Upper lobe of right lung (tissue), 1 donor: ENCODE measurements at regions not wholly inside any gene's neighbourhood (a gene's known extent, or its start where the extent isn't known, plus 50 kb on each side); places are given as distances from the start of the nearest gene placed in this dataset.

ENCODE experiments used
- ATAC-seq: fragments of 200-7000 bp; cut with Tn5 transposase; one replicate; pipeline ENCODE4 v1.9.1; 2020; ENCODE audit warnings: mild to moderate bottlenecking, moderate library complexity
- DNase-seq: peaks from one replicate; pipeline ENCODE4 v3.0.0-alpha.2; 2020
- H3K27ac ChIP-seq: fragments of 200-600 bp; one replicate; pipeline ENCODE4 v1.8.0; 2022
- H3K27me3 ChIP-seq: fragments of 200-600 bp; one replicate; pipeline ENCODE4 v1.8.0; 2022; ENCODE audit warnings: mild to moderate bottlenecking
- H3K36me3 ChIP-seq: fragments of 200-600 bp; one replicate; pipeline ENCODE4 v1.8.0; 2022
- H3K4me1 ChIP-seq: fragments of 200-600 bp; one replicate; pipeline ENCODE4 v1.8.0; 2022
- H3K4me3 ChIP-seq: fragments of 200-600 bp; one replicate; pipeline ENCODE4 v1.8.0; 2022; ENCODE audit warnings: mild to moderate bottlenecking
- H3K9me3 ChIP-seq: fragments of 200-600 bp; one replicate; pipeline ENCODE4 v1.8.0; 2022
- CTCF ChIP-seq: fragments of 200-600 bp; IDR thresholded peaks from one replicate; pipeline ENCODE4 v1.8.0; 2022; ENCODE audit warnings: antibody characterized with exemption
- intact Hi-C: fragments of 100-400 bp; cut with DNase I; formaldehyde crosslinking; loops from one replicate; pipeline ENCODE4 v1.11.0; 2022
- donor health status: DM: no; HTN: yes; CAD: no; lungs with severe emphysema.

GRCh38 chr11:115769891-115770290, 265.7 kb upstream of the CADM1 start:
- no peak for ATAC-seq
- no peak for DNase-seq
- TF ChIP-seq CTCF, result no peak
- Histone ChIP-seq H3K4me3 (no peak overlapping the region), H3K4me1 (no peaks in the 10 kb centered on the region), H3K9me3 (no peaks in the 10 kb centered on the region), H3K27ac (no peak overlapping the region), H3K27me3 (no peaks in the 10 kb centered on the region), H3K36me3 (no peaks in the 10 kb centered on the region)
- intact Hi-C loops, result no loop called here

GRCh38 chr11:115767883-115768282, 263.7 kb upstream of the CADM1 start:
- no peak overlapping the region for H3K4me3 ChIP-seq
- ATAC-seq (no peak), DNase-seq (no peak)
- no peaks in the 10 kb centered on the region for H3K4me1 ChIP-seq
- H3K27ac ChIP-seq, result no peak overlapping the region
- H3K27me3 ChIP-seq, result no peaks in the 10 kb centered on the region
- intact Hi-C loops, result no loop called here
- H3K9me3 ChIP-seq, result no peaks in the 10 kb centered on the region
- TF ChIP-seq CTCF, result no peak
- H3K36me3 ChIP-seq, result no peaks in the 10 kb centered on the region

- H3K9me3 ChIP-seq, result no peaks in the 10 kb centered on the region
- H3K4me3 ChIP-seq, result no peak overlapping the region
- no peak overlapping the region for H3K27ac ChIP-seq
- H3K4me1 ChIP-seq, result no peaks in the 10 kb centered on the region
- intact Hi-C loops, result no loop called here
- no peaks in the 10 kb centered on the region for H3K36me3 ChIP-seq
- H3K27me3 ChIP-seq, result no peaks in the 10 kb centered on the region
- no peak for TF ChIP-seq CTCF
- DNase-seq, result no peak
- no peak for ATAC-seq
These were observed 263.0 kb upstream of the CADM1 start for GRCh38 chr11:115767047-115767802.

GRCh38 chr11:115766561-115766960, 262.3 kb upstream of the CADM1 start:
- H3K27ac ChIP-seq, result no peak overlapping the region
- H3K4me1 ChIP-seq, result no peaks in the 10 kb centered on the region
- no peak for TF ChIP-seq CTCF
- intact Hi-C loops, result no loop called here
- no peaks in the 10 kb centered on the region for H3K36me3 ChIP-seq
- ATAC-seq, result no peak
- no peaks in the 10 kb centered on the region for H3K27me3 ChIP-seq
- H3K9me3 ChIP-seq, result no peaks in the 10 kb centered on the region
- no peak overlapping the region for H3K4me3 ChIP-seq
- DNase-seq, result no peak

- ATAC-seq (no peak), DNase-seq (no peak)
- Histone ChIP-seq H3K27ac (no peak overlapping the region), H3K4me3 (no peak overlapping the region), H3K9me3 (no peaks in the 10 kb centered on the region), H3K27me3 (no peaks in the 10 kb centered on the region), H3K36me3 (no peaks in the 10 kb centered on the region), H3K4me1 (no peaks in the 10 kb centered on the region)
- intact Hi-C loops, result no loop called here
- TF ChIP-seq CTCF, result no peak
These were observed 261.6 kb upstream of the CADM1 start for GRCh38 chr11:115765803-115766239.

- no peaks in the 10 kb centered on the region for H3K9me3 ChIP-seq
- ATAC-seq (no peak), DNase-seq (no peak)
- no peak overlapping the region for H3K4me3 ChIP-seq
- TF ChIP-seq CTCF, result no peak
- H3K4me1 ChIP-seq, result no peaks in the 10 kb centered on the region
- H3K36me3 ChIP-seq, result no peaks in the 10 kb centered on the region
- no peaks in the 10 kb centered on the region for H3K27me3 ChIP-seq
- intact Hi-C loops, result no loop called here
- no peak overlapping the region for H3K27ac ChIP-seq
These were observed 260.0 kb upstream of the CADM1 start for GRCh38 chr11:115764176-115764575.
